GM20431 (cell line): ENCODE measurements at regions not wholly inside any gene's neighbourhood (a gene's known extent, or its start where the extent isn't known, plus 50 kb on each side); places are given as distances from the start of the nearest gene placed in this dataset.

Experiments used
- in situ Hi-C: fragments of 300-500 bp; cut with MseI, MboI; formaldehyde crosslinking; loops from one replicate; pipeline ENCODE4 v1.15.0; 2020; ENCODE audit warnings: low sequenced_read_pairs; ENCODE audit not compliant: unreplicated experiment

GRCh38 chr20:40144581-40144980 lies 544.5 kb downstream of the MAFB start:
- in situ Hi-C loops, result no loop called here

- in situ Hi-C loops, result no loop called here
Measured at GRCh38 chr20:40134176-40134575, 554.9 kb downstream of the MAFB start.

DNA sequence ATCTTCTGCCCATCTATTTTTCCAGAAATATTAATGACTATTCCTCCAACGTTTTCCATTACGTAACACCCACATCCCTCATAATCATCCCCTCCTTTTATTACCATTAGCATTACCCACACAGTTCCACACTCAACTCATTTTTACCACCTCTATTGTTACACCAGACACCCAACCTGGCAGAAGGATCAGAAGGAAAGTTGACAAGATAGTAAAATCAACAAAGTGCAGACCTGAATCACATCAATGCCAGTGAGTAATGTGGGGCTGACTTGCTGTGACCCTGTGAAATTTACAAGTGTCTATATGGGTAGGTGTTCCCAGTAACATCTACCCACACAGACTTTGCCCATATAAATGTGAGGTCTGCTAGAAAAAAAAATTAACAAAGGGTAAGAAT lies 568.2 kb downstream of the MAFB start:
- in situ Hi-C loops, result no loop called here

GRCh38 chr20:40111282-40111681 lies 577.8 kb downstream of the MAFB start:
- in situ Hi-C loops, result no loop called here

DNA sequence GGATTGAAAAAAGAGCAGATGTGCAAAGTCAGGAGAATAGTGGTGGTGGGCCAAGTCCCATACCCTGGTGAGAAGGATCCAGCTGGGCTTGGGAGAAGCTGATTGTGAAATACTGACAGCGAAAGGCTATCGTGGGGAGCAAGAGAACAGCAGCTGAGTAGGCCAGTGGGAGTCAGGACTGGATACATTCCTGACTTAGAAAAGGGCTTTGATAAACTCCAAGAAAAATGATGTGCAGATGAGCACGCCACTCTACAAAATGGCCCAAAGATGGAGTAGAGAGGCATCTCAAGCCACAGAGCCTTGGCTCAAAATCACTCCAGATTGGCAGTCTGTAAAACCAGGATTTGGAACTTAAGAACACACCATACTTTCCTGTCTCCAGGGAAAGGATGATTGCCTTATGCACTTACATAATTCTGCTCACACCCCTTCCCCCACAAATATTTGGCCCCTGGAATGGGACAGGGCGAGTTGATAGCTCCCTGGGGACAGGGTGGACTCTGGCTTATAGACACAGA lies 578.7 kb downstream of the MAFB start:
- in situ Hi-C loops, result no loop called here

- in situ Hi-C loops, result no loop called here
Measured at GRCh38 chr20:40109136-40109535, 579.9 kb downstream of the MAFB start.

- in situ Hi-C loops, result no loop called here
Measured at GRCh38 chr20:40108321-40108720, 580.7 kb downstream of the MAFB start.

- in situ Hi-C loops, result no loop called here
Measured at GRCh38 chr20:40104959-40105358, 584.1 kb downstream of the MAFB start.

DNA sequence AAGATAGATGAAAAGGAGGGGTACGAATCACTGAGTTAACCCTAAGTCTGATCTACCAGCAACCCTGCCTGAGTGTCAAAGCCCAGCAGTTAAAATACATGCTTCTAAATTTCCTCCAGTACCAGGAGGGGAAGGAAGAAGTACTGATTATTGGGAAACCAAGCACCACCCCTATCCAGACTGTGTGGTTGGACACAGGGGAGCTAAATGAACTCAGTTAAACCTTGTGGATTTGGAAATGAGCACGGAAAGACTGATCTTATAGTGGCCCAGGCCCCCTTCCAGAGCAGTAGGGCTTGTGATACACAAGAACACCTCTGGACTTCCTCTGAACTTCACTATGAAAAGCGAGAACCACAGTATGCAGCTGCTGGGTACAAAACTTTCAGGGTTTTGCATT lies 585.6 kb downstream of the MAFB start:
- in situ Hi-C loops, result no loop called here

DNA sequence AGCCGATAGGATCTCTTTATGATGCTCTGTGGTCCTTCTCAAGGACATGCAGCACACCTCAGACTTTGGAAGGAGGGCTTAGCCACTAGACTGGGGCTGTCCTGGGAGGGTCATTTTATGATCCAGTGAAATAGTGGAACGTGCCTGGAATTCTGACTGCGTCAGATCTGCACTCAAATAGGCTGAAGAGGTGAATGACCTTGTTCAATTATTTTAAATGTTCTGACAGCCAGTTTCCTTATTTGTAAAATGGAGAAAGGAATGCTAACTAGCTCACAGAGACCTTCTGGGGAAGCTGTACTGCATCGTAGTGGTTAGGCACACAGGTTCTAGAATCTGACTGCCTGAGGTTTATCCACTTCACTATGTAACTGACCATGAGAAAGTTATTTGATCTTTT lies 587.5 kb downstream of the MAFB start:
- in situ Hi-C loops, result no loop called here

- in situ Hi-C loops, result no loop called here
Measured at GRCh38 chr20:40100261-40100660, 588.8 kb downstream of the MAFB start.

DNA sequence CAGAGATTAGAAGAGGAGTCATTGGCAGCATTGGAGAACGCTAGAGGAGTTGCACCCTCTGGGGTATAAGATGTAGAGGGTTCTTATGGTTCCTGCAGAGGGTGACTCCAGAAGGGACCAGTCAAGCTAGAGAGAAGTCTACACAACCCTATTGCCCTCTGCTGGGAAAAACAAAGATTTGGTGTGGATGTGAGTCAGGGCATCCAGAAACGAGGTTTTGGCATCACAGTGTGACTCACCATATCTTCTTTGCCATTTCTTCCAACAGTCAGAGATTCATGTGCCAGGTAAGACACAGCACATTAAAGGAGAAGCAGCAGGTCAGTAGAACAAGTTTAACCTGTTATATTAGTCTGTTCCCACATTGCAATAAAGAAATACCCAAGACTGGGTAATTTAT lies 598.8 kb downstream of the MAFB start:
- in situ Hi-C loops, result no loop called here

- in situ Hi-C loops, result no loop called here
Measured at GRCh38 chr20:40087496-40087895, 601.5 kb downstream of the MAFB start.

DNA sequence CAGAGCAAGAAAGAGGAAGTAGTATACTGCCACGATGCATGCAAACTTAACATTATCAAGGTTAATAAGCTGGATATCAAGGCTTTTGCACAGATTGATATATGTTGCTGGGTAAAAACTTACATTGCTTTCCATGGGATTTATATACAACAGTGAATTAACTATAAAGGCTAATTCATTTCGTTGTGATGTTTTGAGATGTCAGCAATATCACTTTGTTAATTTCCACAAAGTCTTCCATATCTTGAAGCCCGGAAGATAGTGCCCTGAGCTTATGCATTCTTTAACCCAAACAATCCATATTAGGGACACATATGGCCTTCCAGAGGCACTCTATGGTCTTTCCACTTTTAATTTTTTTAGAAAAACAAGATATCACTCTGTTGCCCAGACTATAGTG lies 603.5 kb downstream of the MAFB start:
- in situ Hi-C loops, result no loop called here

DNA sequence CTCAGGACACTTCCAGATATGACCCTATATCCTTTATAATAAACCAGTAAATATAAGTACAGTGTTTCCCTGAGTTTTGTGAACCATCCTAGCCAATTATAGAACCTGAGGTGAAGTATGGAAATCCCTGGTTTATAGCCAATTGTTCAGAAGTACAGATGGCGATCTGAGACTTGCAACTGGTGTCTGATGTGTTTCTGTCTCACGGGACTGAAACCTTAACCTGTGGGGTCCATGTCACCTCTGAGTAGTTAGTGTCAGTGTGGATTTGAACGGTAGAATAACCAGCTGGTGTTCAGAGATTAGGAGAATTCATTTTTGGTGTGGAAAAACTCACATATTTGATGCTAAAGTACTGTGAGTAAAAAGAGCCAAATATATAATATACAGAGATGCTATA lies 606.6 kb downstream of the MAFB start:
- in situ Hi-C loops, result no loop called here

DNA sequence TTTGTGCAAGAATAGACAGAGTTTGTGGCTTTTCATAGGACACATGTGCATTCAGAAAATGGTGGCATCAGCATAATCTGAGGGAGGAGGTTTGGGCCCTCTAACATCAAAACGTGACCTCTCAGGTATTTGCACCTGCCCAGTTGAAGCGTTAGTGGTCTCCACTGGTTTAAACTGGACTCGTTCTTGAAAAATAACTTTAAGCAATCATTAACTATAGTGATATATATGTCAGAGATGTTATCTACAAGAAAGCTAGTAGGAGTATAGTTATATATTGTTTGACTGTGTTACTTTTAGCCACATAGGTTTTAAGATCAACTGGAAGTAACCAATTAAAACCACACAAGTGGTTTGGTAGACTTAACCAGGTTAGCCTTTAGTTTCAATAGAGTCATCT lies 607.4 kb downstream of the MAFB start:
- in situ Hi-C loops, result no loop called here

DNA sequence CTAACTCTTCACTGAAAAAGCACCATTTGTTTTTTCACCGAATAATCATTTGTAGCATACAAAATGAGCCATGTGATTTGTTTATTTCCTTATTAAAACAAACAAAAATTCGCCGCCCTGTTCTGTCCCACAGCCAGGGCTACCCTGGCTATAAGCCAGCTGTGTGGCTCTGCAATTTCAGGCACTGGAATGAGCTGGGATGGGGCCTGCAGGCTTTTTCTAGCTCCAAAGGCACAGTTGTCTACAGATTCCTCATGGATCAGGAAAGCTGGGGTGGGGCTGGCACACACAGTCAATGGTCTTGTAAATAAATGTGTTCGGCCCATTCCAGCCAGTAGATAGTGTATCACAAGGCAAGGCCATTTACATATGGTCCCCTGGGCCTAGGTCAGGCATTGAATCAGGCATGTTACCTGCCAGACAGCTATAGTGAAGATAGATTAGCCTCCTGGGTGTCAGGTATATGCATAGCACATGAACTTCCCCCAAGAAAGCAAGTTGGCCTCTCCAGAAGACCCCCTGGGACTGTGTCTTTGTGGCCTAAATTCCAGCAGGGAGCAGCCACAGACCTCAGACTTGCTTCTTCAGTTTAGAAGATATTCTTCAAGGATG lies 608.9 kb downstream of the MAFB start:
- in situ Hi-C loops, result no loop called here

- in situ Hi-C loops, result no loop called here
Measured at GRCh38 chr20:40073535-40074111, 615.4 kb downstream of the MAFB start.

- in situ Hi-C loops, result no loop called here
Measured at GRCh38 chr20:40072907-40073306, 616.1 kb downstream of the MAFB start.

DNA sequence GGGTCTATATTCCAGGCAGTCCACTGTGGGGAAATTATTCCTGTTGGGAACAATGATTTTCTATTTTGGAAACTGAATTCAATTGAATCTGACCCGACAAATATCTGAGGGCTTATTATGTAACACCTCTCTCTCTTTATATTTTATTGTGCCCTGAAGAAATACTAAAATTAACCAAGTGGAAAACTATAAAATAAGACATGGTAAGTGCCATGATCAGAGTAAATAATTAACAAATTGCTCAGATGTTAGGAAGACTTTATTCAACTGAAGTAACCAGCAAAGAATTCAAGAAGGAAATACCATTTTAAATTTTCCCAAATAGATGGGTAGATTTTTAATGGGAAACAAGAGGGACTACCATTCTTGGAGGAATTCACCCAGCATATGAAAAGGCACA lies 632.9 kb downstream of the MAFB start:
- in situ Hi-C loops, result no loop called here

GRCh38 chr20:40055711-40056110 lies 633.3 kb downstream of the MAFB start:
- in situ Hi-C loops, result no loop called here

GRCh38 chr20:40054311-40054710 lies 634.7 kb downstream of the MAFB start:
- in situ Hi-C loops, result no loop called here
